Central memory CD4-positive, alpha-beta T cell (primary cell): ENCODE measurements at regions not wholly inside any gene's neighbourhood (a gene's known extent, or its start where the extent isn't known, plus 50 kb on each side); places are given as distances from the start of the nearest gene placed in this dataset.

Experiments used
- DNase-seq: peaks from one replicate; pipeline ENCODE4 v3.0.0; 2022

- DNase-seq: no peak
Observed at GRCh38 chr15:31456354-31457060, 129.9 kb downstream of the KLF13 start.

GRCh38 chr15:31457161-31457560 is 130.5 kb downstream of the KLF13 start:
- DNase-seq: no peak

- DNase-seq: no peak
Observed at GRCh38 chr15:31457631-31458526, 131.2 kb downstream of the KLF13 start.

- no peak for DNase-seq
Observed at GRCh38 chr15:31458596-31459399, 132.2 kb downstream of the KLF13 start.

DNA sequence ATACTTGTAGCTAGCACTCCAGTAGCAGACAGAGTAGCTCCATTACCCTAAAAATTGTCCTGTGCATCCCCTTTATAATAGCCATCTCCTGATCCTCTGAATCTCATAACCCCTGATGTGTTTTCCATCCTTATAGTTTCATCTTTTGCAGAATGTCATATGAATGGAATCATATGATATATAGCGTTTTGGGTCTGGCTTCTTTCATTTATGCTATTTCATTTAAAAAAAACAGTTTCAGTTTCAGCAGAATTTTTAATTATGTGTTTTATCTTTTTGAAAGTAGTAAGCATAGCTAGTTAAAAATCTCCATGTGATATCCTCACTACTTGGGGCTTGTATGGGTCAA is 132.7 kb downstream of the KLF13 start:
- DNase-seq: no peak

GRCh38 chr15:31461375-31461774 is 134.7 kb downstream of the KLF13 start:
- DNase-seq: no peak

DNA sequence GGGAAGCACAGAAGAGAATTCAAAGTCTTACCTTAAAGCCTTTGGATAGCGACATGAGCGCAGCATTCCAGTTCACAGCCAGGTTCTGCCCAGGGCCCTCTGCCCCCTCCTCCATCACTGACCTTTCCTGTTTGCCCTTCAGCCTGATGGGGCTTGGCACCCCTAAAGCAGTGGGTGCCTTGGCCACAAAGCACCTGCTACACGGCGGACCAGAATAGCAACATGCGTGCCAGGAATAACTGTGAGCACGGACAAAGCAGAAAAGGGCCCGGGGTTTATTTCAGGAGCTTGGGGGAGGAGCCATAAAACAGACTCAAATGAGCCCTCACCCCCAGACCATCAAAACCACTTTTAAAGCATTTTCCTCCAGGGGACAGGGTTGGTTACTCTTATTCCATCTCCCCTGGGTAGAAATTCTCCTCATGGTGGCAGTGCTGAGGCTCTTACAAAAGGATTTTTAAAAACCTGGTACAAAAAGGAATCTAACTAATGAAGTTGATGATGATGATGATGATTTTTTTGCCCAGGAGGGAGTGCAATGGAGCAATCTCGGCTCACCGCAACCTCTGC is 135.4 kb downstream of the KLF13 start:
- DNase-seq: no peak

DNA sequence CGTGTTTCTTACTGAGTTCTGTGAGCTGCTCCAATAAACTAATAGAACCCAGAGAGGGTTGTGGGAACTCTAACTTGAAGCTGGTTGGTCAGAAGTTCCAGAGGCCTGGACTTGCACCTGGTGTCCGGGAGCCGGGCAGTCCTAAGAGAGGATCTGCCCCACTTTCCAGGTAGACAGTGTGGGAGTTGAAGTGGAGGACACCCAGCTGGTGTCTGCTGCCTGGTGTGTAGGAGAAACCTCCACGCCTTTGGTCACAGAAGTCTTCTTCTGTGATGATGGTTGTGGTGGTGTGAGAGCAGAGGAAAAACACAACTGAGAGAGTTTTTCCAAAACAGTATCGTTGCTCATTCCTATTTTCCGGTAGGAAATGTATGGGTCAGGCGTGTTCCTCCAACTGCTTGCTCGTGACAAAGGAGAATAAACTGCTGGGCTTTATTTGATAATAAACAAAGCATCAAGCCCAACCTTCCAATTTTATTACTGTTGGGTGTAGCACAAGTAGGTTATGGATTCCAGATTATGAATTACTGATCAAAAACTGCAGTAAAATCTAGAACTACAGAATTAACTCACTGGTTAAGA is 137.0 kb downstream of the KLF13 start:
- DNase-seq: no peak

GRCh38 chr15:31464216-31465082 is 137.8 kb downstream of the KLF13 start:
- DNase-seq: no peak

- DNase-seq: no peak
Observed at GRCh38 chr15:31465083-31465955, 138.7 kb downstream of the KLF13 start.

- no peak for DNase-seq
Observed at GRCh38 chr15:31467361-31467760, 140.7 kb downstream of the KLF13 start.

DNA sequence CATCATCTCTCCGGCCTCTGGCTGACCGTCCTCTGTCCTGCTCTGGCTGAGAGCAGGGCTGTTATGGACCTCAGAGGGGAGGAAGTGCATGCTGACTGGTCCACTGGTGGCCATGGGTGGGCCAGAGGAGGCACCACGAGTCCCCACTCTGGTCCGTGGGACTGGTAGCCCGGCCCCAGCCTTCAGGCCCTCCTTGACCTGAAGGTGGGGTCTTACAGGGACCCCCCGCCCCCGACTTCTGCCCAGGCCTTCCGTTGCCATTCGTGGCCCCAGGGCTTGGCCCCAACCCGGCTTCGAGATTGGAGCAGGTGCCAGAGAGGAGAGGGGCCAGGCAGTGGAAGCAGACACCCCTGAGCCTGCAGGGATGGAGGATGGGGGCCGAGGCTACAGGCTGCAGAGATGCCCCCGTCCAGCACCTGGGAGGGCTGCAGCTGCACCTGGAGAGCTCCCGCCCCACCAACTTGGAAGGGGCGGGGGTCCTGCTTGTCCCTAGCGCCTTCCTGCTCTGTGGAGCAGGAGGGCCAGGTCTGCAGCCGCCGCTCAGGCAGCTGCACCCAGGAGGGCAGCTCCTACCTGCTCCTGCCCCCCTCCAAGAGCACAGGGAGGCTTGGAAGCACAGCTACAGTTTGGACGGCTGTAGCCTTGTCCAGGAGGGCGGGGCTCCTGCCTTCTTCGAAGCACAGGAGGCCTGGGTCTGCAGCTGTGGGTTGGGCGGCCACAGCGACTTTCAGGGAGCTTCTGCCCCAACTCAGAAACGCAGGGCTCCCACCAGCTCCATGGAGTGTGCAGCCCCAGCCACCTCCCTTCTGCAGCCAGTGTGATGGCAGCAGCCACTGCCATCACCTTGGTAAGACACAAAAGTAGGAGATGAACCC is 142.5 kb downstream of the KLF13 start:
- DNase-seq: no peak

- DNase-seq: no peak
Observed at GRCh38 chr15:31469786-31470525, 143.3 kb downstream of the KLF13 start.

- DNase-seq: no peak
Observed at GRCh38 chr15:31470756-31471155, 144.1 kb downstream of the KLF13 start.

GRCh38 chr15:31471731-31472430 is 145.2 kb downstream of the KLF13 start:
- DNase-seq: no peak

- peak; percentile 64 for DNase-seq
Observed at GRCh38 chr15:31472636-31473384, 146.2 kb downstream of the KLF13 start.

DNA sequence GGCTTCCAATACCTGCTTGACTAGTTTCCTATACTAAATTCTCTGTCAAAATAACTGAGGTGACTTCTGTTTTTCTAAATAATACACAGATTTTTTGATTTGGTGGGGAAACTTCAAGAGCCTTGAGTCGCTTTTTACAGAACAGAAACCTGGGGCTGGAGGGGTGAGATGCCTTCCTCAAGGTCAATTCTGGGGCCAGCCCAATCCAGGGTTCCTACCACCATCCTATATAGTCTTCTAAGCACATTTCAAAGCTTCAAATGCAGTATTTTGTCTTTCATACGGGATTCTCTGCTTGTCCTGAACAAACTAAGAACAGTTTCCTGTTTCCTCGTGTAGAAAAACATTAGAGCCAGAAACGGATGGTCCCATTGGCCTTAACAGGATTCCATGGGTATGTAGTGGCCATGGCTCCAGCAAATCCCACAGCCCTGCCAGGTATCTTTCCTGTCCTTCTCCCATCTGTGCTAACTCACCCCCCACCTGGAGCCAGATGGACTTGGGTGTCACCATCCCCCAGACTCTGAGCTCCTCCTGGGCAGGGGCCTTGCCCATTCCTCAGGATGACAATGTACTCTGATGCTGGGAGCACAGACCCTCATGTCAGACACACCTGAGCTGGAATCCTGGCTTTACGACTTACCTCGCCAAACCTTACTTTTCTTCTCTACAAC is 146.9 kb downstream of the KLF13 start:
- DNase-seq: no peak
